Psoas muscle (tissue), 7 donors: ENCODE measurements at regions not wholly inside any gene's neighbourhood (a gene's known extent, or its start where the extent isn't known, plus 50 kb on each side); places are given as distances from the start of the nearest gene placed in this dataset.
"Not testable (repeated sequence)": the region's sequence is repeated elsewhere in the genome, so short reads cannot be mapped to it uniquely, and the experiment has no call there.

ENCODE experiments used
- ATAC-seq, 4 donors: fragments of 200-7000 bp; cut with Tn5 transposase; one replicate each; pipeline ENCODE4 v1.9.1; 2020; ENCODE audit warnings: moderate library complexity in 3 of 4, mild to moderate bottlenecking in 2 of 4
- DNase-seq, 2 donors: peaks; one replicate each; pipeline ENCODE4 v3.0.0-alpha.2; 2020
- H3K27ac ChIP-seq: fragments of 200-600 bp; one replicate; pipeline ENCODE4 v1.8.0; 2022
- H3K27me3 ChIP-seq, 3 donors: fragments of 200-600 bp in 1 of 3; one replicate each; pipeline versions ENCODE4 v1.6.1 to v1.8.0; 2013 to 2022; ENCODE audit warnings: low read length in 2 of 3, mild to moderate bottlenecking in 2 of 3, moderate library complexity in 1 of 3; ENCODE audit not compliant: insufficient read depth in 3 of 3
- H3K36me3 ChIP-seq, 2 donors: fragments of 200-600 bp in 1 of 2; one replicate each; pipeline versions ENCODE4 v1.6.1 to v1.8.0; 2013 to 2022; ENCODE audit warnings: low read depth in 1 of 2, mild to moderate bottlenecking in 1 of 2, moderate library complexity in 1 of 2; ENCODE audit not compliant: insufficient read depth in 1 of 2
- H3K4me1 ChIP-seq: fragments of 200-600 bp; one replicate; pipeline ENCODE4 v1.8.0; 2022
- H3K4me3 ChIP-seq: fragments of 200-600 bp; one replicate; pipeline ENCODE4 v1.8.0; 2022; ENCODE audit warnings: mild to moderate bottlenecking
- H3K9me3 ChIP-seq: fragments of 200-600 bp; one replicate; pipeline ENCODE4 v1.8.0; 2022
- CTCF ChIP-seq: fragments of 200-600 bp; IDR thresholded peaks from one replicate; pipeline ENCODE4 v1.8.0; 2022; ENCODE audit warnings: antibody characterized with exemption
- WGBS, 3 donors: extraction: QIAGEN DNeasy Blood & Tissue Kit; methylation state at CpG; one replicate each; pipeline versions ENCODE4 v1.1.6 to v1.1.7; 2013; 5-methylcytosine and 5-hydroxymethylcytosine counted together
- intact Hi-C, 2 donors: fragments of 100-400 bp; cut with DNase I; formaldehyde crosslinking; loops; one replicate each; pipeline versions ENCODE4 v1.11.0 to v1.14.2; 2022
- donor health status: healthy with polysubstance abuse.
- donor health status: DM: no; HTN: no; CAD: no; lungs with moderate emphysema.
- donor health status: Bipolar disorder and iron deficiency.
- donor health status: healthy.
- donor health status: DM: yes; HTN: yes; CAD: no.
- donor health status: DM: no; HTN: no; CAD: no.
- donor health status: DM: yes; HTN: yes; CAD: no.

GRCh38 chr1:181216591-181216994 lies 128.1 kb downstream of the IER5 start:
- Histone ChIP-seq H3K4me1 (no peaks in the 10 kb centered on the region), H3K27ac (no peak overlapping the region), H3K4me3 (no peak overlapping the region), H3K36me3 (no peaks in the 10 kb centered on the region), H3K27me3 (no peaks in the 10 kb centered on the region), H3K9me3 (no peaks in the 10 kb centered on the region)
- TF ChIP-seq CTCF: no peak
- ATAC-seq: no peak
- WGBS, 3 donors: 30 to 42% (median 40%) methylated on average over 3 of the region's 3 CpGs
- intact Hi-C loops: loop anchor here in 1 of 2 donors (10.0 kb wide), 1 partner anchor 98 kb away; no protein-coding TSS in a partner anchor
- DNase-seq: no peak

GRCh38 chr1:181219938-181220337 lies 131.4 kb downstream of the IER5 start:
- ATAC-seq: no peak
- Histone ChIP-seq H3K9me3 (no peaks in the 10 kb centered on the region), H3K36me3 (no peaks in the 10 kb centered on the region), H3K4me3 (no peak overlapping the region), H3K27ac (no peak overlapping the region), H3K27me3 (no peaks in the 10 kb centered on the region), H3K4me1 (no peaks in the 10 kb centered on the region)
- 78 to 82% (median 79%) methylated on average over 4 of the region's 4 CpGs for WGBS, 3 donors
- no peak for TF ChIP-seq CTCF
- intact Hi-C loops: loop anchor here in 1 of 2 donors (10.0 kb wide), 1 partner anchor 95 kb away; no protein-coding TSS in a partner anchor
- DNase-seq: no peak

GRCh38 chr1:181221078-181221477 lies 132.6 kb downstream of the IER5 start:
- no peak for TF ChIP-seq CTCF
- Histone ChIP-seq H3K9me3 (no peaks in the 10 kb centered on the region), H3K27me3 (no peaks in the 10 kb centered on the region), H3K36me3 (no peaks in the 10 kb centered on the region), H3K4me3 (no peak overlapping the region), H3K27ac (no peak overlapping the region), H3K4me1 (no peaks in the 10 kb centered on the region)
- WGBS, 3 donors: 15 to 21% (median 17%) methylated on average over 5 of the region's 5 CpGs
- ATAC-seq (no peak), DNase-seq (no peak)
- intact Hi-C loops: no loop called here

GRCh38 chr1:181222972-181223505 lies 134.5 kb downstream of the IER5 start:
- Histone ChIP-seq H3K4me1 (no peaks in the 10 kb centered on the region), H3K27me3 (no peaks in the 10 kb centered on the region), H3K27ac (no peak overlapping the region), H3K9me3 (no peaks in the 10 kb centered on the region), H3K4me3 (no peak overlapping the region), H3K36me3 (no peaks in the 10 kb centered on the region)
- no peak for DNase-seq
- no peak for ATAC-seq
- intact Hi-C loops: no loop called here
- no peak for TF ChIP-seq CTCF
- 50 to 58% (median 56%) methylated on average over 7 of the region's 7 CpGs for WGBS, 3 donors

GRCh38 chr1:181226728-181227127 lies 138.2 kb downstream of the IER5 start:
- H3K36me3 ChIP-seq, H3K27me3 ChIP-seq, ATAC-seq, H3K4me3 ChIP-seq, H3K27ac ChIP-seq, intact Hi-C loops, H3K9me3 ChIP-seq, H3K4me1 ChIP-seq, DNase-seq: not testable (repeated sequence)
- WGBS, 3 donors: 88 to 99% (median 96%) methylated on average over 3 of the region's 4 CpGs
